ENCODE measurements at regions not wholly inside any gene's neighbourhood (a gene's known extent, or its start where the extent isn't known, plus 50 kb on each side); places are given as distances from the start of the nearest gene placed in this dataset.

DNA sequence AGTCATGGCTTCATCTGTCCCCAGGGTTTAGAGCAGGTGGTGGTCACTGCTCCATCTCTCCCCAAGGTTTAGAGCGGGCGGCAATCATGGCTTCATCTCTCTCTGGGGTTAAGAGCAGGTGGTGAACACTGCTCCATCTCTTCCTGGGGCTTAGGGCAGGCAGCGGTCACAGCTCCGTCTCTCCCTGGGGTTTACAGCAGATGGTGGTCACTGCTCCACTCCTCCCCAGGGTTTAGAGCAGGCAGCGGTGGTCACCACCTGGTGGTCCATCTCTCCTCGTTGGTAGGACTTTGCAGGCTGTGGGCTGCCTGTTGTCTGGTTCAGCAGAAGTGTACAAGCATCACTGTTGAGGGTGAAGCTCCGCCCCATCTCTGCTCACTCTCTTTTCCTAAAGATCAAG lies 52.8 kb upstream of the ARHGEF7 start:
- Histone ChIP-seq H3K79me2 (ENCODE audit: control insufficient read depth, insufficient read depth, low read length) (no peaks in the 10 kb centered on the region), H3K27ac (ENCODE audit: control insufficient read depth, insufficient read depth, low read length) (no peak overlapping the region), H3K4me2 (ENCODE audit: control insufficient read depth, extremely low read depth, insufficient read depth, low read depth, low read length) (no peak overlapping the region), H3K36me3 (ENCODE audit: control insufficient read depth in 2 of 2, extremely low read depth in 1 of 2, insufficient read depth in 2 of 2, low read length in 2 of 2) (no peaks in the 10 kb centered on the region), H3K4me3 (ENCODE audit: control insufficient read depth in 2 of 3, extremely low read depth in 1 of 3, insufficient read depth in 2 of 3, low read depth in 1 of 3, low read length in 3 of 3) (no peak overlapping the region), H3K9ac (ENCODE audit: control insufficient read depth, extremely low read depth, insufficient read depth, low read length) (no peak overlapping the region), H2AFZ (ENCODE audit: control insufficient read depth, low read length) (no peak overlapping the region), H4K20me1 (ENCODE audit: control insufficient read depth, extremely low read depth, insufficient read depth, low read length) (no peaks in the 10 kb centered on the region), H3K9me1 (ENCODE audit: control insufficient read depth, extremely low read depth, insufficient read depth, low read length) (no peaks in the 10 kb centered on the region), H3K9me3 (ENCODE audit: control insufficient read depth, low read depth, low read length) (no peaks in the 10 kb centered on the region), H3K4me1 (ENCODE audit: control insufficient read depth, extremely low read depth, insufficient read depth, low read length) (no peaks in the 10 kb centered on the region), H3K27me3 (ENCODE audit: control insufficient read depth, extremely low read depth, insufficient read depth, low read length) (no peaks in the 10 kb centered on the region)
- FAIRE-seq (no peak), DNase-seq (ENCODE audit: low read depth, low spot score) (no peak)
- TF ChIP-seq EZH2 (IDR thresholded peaks at IDR 0.05; ENCODE audit: low read length), result no peak
- TF ChIP-seq, protein P1, sequence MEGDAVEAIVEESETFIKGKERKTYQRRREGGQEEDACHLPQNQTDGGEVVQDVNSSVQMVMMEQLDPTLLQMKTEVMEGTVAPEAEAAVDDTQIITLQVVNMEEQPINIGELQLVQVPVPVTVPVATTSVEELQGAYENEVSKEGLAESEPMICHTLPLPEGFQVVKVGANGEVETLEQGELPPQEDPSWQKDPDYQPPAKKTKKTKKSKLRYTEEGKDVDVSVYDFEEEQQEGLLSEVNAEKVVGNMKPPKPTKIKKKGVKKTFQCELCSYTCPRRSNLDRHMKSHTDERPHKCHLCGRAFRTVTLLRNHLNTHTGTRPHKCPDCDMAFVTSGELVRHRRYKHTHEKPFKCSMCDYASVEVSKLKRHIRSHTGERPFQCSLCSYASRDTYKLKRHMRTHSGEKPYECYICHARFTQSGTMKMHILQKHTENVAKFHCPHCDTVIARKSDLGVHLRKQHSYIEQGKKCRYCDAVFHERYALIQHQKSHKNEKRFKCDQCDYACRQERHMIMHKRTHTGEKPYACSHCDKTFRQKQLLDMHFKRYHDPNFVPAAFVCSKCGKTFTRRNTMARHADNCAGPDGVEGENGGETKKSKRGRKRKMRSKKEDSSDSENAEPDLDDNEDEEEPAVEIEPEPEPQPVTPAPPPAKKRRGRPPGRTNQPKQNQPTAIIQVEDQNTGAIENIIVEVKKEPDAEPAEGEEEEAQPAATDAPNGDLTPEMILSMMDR (optimal IDR thresholded peaks at IDR 0.05 in 1 of 3, IDR thresholded peaks at IDR 0.05 in 1 of 3, conservative IDR thresholded peaks at IDR 0.05 in 1 of 3; ENCODE audit: extremely low read depth in 1 of 3, insufficient read depth in 2 of 3, low read length in 3 of 3), result no peak
- dilution Hi-C loops (cut with MboI; ENCODE audit: extremely low pct_ligation_motif_present, low sequenced_read_pairs), result no loop called here

DNA sequence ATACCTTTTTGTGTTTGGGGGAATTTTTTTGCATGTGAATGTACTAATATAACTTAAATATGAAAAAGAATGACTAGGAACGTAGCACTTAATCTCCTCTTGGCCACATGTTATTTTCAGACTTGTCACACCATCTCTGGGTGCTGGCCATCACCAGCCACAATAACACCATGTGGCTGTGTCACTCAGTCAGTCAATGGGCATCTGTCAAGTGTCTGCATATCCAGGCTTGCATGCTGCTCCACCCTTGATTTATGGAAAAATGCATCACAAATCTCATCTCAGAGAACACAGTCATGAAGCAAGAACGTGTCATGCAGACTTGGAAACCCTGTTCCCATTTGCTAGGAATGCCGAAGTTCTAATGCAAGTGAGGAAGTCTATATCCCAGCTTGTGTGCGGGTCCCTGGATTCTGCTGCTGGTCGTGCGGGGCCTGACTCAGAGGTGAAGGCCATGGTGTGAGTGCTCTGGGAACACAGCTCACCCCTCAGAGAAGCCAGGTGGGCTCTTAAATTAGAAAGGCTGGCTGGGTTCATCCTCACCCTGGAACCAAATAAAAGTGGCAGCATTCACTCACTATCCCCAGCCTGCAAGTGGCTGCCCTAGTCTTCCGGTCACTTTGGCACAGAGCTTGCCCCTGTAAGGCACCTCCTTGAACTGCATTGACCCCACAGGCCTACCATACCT lies 53.6 kb upstream of the ARHGEF7 start:
- no peaks in the 10 kb centered on the region for H3K79me2 ChIP-seq (ENCODE audit: control insufficient read depth, insufficient read depth, low read length)
- dilution Hi-C loops (cut with MboI; ENCODE audit: extremely low pct_ligation_motif_present, low sequenced_read_pairs), result no loop called here
- FAIRE-seq, result no peak

More for the DNA sequence above, 53.6 kb upstream of the ARHGEF7 start:
- no peak overlapping the region for H3K4me2 ChIP-seq (ENCODE audit: control insufficient read depth, extremely low read depth, insufficient read depth, low read depth, low read length)
- H3K9me1 ChIP-seq (ENCODE audit: control insufficient read depth, extremely low read depth, insufficient read depth, low read length), result no peaks in the 10 kb centered on the region
- no peaks in the 10 kb centered on the region for H4K20me1 ChIP-seq (ENCODE audit: control insufficient read depth, extremely low read depth, insufficient read depth, low read length)
- H3K36me3 ChIP-seq (ENCODE audit: control insufficient read depth in 2 of 2, extremely low read depth in 1 of 2, insufficient read depth in 2 of 2, low read length in 2 of 2), result no peaks in the 10 kb centered on the region
- H3K27me3 ChIP-seq (ENCODE audit: control insufficient read depth, extremely low read depth, insufficient read depth, low read length), result no peaks in the 10 kb centered on the region
- H3K27ac ChIP-seq (ENCODE audit: control insufficient read depth, insufficient read depth, low read length), result no peak overlapping the region
- H3K4me1 ChIP-seq (ENCODE audit: control insufficient read depth, extremely low read depth, insufficient read depth, low read length), result no peaks in the 10 kb centered on the region
- no peaks in the 10 kb centered on the region for H3K9me3 ChIP-seq (ENCODE audit: control insufficient read depth, low read depth, low read length)
- H2AFZ ChIP-seq (ENCODE audit: control insufficient read depth, low read length), result no peak overlapping the region
- no peak overlapping the region for H3K9ac ChIP-seq (ENCODE audit: control insufficient read depth, extremely low read depth, insufficient read depth, low read length)
- TF ChIP-seq, protein P1 (optimal IDR thresholded peaks at IDR 0.05 in 1 of 3, IDR thresholded peaks at IDR 0.05 in 1 of 3, conservative IDR thresholded peaks at IDR 0.05 in 1 of 3; ENCODE audit: extremely low read depth in 1 of 3, insufficient read depth in 2 of 3, low read length in 3 of 3), result no peak
- no peak for TF ChIP-seq EZH2 (IDR thresholded peaks at IDR 0.05; ENCODE audit: low read length)
- no peak overlapping the region for H3K4me3 ChIP-seq (ENCODE audit: control insufficient read depth in 2 of 3, extremely low read depth in 1 of 3, insufficient read depth in 2 of 3, low read depth in 1 of 3, low read length in 3 of 3)
- no peak for DNase-seq (ENCODE audit: low read depth, low spot score)
